HG02642 (cell line): ENCODE measurements at regions not wholly inside any gene's neighbourhood (a gene's known extent, or its start where the extent isn't known, plus 50 kb on each side); places are given as distances from the start of the nearest gene placed in this dataset.
"Not testable (repeated sequence)": the region's sequence is repeated elsewhere in the genome, so short reads cannot be mapped to it uniquely, and the experiment has no call there.

Experiments used
- ATAC-seq: cut with Tn5 transposase; IDR thresholded peaks from one replicate; pipeline ENCODE4 v1.9.1; 2021; ENCODE audit warnings: mild to moderate bottlenecking; ENCODE audit not compliant: unreplicated experiment, poor library complexity

DNA sequence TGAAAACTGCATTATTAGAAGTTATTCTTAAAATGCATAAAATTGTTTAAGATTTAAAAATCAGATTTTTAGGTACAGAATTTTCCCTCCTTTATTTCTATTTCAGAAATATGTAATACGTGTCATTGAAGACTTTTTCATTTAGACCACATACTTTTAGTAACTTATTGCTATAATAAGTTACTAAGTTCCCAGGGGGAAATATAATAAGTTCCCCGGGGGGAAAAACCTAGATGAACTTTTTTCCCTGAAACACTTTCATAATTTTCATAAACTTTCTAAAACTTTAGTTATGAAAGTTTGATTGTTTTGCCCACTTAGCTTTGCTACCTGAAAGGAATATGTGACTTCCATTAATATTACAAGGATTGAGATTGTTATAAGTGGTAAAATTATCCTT, 1341.5 kb upstream of the IGFBP7 start:
- ATAC-seq: no peak

DNA sequence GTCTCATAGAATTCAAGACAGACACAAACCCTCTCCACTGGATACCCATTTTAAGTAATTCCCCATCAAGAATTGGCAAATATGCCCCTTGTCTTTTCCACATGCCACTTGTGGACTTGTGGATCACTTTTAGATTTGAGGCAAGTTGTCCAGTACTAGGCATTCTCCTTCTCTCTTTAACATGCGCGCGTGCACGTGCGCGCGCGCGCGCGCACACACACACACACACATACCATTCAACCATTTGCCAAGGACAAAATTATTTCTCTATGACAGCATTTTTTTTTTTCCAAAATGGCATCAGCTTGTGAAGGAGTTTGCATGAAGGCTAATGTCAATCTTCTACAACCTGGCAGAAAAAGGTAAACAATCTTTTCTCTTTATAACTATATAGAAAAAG, 1325.7 kb upstream of the IGFBP7 start:
- ATAC-seq: no peak

DNA sequence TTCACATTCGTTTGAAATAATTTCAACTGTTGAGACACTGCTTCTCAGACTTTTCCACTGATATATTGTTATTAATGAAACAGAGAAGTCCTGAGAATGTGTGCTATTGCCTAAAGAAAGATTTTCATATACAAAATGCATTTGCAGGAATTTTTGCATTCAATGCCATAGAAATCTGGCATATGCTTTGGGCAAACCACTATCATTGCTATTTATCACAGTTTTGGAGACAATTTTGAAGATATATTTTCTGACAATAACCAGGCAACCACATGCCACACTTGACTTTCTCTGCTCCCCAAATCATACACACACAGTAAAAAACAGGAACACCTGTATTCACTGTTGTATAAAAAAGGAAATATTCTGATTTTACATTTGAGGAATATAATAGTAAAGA, 1303.7 kb upstream of the IGFBP7 start:
- no peak for ATAC-seq

DNA sequence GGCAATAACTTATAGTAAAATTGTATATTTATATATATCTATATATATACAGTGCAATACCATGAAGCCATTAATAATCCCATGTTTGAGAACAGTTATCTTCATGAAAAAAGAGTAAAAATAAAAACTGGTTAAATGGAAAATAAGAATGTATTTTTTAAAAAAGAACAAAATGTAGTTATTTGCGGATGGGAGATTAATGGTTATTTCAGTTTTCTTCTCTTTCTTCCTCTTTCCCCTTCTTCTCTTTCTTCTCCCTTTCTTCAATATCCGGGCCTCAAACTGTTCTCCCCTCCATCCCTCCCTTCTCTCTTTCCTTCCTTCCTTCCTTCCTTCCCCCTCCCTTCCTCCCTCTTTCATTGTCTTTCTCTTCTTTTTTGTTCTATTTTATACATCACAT, 1301.7 kb upstream of the IGFBP7 start:
- ATAC-seq: no peak

DNA sequence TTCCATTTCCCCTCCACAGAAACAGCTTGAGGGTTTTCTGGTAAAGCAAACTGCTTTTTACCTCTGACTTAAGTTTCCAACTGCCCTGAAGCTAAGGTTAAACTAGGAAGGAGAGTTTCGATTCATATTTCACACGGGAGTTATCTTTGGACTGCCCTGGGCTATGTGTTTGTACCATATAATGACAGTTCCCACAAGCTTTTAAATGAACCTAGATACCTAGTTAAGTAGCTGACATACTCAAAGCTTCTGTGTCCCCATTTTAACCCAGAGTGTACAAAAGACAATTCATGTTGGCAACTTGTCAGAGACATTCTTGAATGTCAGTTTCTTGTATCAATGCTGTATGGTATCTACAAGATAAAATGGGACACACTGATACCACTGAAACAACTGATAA, 1296.6 kb upstream of the IGFBP7 start:
- no peak for ATAC-seq

DNA sequence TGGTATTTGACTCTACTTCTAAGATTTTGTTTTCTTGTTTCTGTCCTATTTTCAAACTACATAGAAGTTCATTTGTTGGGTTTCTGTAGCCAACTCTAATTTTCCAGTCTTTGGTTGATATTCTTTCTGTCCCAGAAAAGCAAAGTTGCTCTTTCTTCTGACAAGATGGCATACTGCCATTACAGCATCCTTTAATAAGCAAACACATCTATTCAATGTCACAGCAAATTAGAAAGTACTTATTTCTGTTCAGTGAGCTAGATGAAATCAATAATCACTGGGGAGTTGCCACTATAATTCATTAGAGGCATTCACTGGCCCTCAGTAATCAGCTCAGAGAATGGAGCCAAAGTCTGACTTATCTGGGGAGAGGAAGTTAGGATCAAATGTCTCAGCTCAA, 1258.0 kb upstream of the IGFBP7 start:
- no peak for ATAC-seq

DNA sequence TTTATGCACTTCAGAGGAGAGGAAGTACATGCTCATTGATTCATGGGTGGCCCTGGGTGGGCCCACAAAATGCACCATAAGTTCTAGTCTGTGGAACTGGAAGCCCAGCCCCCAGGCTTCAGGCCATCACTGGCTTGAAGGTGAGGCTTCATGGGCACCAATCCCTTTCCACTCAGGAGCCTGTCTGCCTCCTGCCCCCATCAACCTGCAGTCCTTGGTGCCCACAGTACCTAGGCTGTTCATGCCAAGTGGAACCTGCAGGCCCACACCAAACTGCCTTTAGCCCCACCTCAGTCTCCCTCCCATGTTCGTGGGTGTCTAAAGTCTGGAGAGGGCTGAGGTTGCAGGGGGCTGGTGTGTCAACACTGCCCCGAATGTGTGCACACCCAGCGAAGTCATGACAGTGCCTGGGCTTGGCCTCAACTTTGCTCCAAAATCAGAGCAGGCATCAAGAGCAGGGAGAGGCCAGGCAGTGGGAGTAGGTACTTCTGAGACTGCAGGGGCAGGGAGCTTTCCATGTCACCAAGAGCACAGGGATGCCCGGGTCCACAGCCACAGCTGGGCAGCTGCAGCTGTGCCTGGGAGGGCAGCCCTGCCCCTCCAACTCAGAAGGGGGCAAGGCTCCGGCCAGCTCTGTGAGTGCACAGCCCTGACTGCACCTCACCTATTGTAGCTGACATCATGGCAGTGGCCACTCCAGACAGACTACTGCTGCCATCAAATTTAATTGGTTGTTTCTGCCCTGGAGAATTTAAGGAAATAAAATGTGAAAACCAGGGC, 1250.4 kb upstream of the IGFBP7 start:
- ATAC-seq: no peak

DNA sequence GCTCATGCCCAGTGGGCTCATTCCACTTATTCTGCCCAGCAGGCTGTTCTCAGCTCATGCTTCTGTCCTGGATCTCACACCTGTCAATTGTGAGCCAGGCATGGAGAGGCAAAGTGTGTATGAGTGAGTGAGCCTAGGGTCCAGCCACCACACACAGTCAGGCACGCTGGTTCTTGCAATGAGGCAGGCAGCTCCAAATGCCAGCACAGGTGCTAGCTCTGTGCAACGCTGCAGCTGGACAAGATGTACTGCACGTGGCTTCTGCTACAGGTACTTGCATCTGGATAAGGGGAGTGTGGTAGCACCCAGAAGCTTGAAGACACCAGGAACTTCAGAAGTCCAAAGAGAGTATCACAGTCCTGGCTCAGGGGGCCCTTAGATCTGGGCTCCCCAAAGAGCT, 1249.4 kb upstream of the IGFBP7 start:
- no peak for ATAC-seq

DNA sequence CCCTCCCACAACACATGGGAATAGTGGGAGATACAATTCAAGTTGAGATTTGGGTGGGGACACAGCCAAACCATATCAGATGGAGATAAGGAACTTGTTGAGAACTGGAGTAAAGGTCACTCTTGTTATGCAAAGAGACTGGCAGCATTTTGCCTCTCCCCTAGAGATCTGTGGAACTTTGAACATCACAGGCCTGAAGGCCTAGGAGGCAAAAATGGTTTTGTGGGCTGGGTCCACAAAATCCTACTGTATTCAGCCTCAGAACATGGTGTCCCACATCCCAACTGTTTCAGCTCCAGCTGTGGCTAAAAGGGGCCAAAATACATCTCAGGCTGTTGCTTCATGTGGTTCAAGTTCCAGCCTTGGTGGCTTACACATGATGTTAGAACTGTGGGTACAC, 1247.8 kb upstream of the IGFBP7 start:
- ATAC-seq: no peak

DNA sequence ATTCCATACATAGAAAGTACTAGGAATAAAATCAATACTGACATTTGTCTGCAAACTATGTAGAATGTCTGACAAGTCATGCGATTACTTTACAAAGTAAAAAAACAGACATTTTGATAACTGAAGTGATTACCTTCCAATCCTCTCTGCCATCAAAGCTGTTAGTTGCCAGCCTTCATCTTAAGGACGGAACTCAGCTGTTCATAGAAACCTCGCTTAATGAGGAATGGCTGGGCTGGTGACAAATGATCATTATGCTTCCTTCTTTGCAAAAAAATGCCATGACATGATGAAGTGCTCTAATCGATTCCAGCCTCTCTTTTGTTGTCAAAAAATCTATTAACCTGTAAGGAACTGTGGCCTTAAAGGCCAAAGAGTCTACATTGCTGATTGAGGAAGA, 1214.9 kb upstream of the IGFBP7 start:
- no peak for ATAC-seq

DNA sequence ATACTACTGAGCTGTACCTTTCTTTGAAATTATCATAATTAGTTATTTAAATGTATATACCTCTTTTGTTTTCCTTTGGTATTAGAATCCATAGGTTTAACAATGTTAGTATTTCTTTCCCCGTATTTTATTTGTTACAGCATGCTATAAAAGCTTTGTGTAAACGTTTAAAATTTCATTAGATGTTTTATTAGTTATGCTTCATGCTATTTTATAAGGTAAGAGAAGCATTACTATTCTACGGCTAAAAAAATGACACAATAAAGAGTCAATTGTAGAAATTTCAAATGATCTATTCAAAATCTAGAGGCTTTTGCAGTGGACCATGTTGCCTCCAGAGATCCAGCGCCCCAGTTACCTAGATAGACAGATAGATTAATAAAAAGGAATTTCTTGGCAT, 1203.3 kb upstream of the IGFBP7 start:
- ATAC-seq: no peak

DNA sequence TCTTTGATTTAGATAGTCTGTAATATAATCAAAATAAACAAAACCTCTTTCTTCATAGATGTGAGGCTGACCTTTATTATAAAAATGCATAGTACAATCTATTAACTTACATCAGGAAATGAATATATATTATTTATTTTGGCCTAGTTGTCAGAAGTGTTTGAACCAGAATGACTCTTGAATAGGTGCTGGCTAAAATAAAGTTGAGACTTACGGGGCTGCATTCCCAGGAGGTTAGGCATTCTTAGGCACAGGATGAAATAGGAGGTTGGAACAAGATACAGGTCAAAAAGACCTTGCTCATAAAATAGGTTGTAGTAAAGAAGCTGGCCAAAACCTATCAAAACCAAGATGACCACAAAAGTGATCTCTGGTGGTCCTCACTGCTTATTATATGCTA, 1193.3 kb upstream of the IGFBP7 start:
- no peak for ATAC-seq

DNA sequence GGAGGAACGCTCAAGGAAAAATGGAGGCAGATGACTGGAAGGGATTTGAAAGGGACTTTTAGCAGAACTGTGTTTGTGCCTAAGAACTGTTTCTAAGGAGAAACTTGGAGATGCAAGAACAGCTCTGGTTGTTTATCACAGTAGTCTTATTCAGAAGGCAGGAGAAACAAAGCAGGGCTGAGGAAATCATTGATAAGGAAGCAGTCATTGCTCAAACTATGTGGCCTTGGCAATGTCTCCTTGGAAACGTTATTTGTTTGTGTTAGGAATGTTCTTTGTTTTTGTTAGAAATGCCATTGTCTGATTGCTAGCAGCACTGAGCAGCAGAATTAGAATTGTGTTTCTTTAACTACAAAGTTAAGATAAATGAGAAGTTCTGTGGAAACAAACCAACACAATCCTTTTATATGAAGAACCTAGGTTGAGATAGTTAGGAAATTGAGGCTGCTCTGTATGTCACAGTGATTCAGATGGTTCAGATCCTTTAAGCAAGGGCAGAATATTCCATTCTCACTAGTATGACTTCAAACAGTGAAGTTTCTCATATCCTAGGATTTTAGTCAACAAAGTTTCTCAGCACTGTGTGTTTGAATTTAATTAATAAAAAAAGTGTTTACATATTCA, 1191.3 kb upstream of the IGFBP7 start:
- ATAC-seq: no peak

DNA sequence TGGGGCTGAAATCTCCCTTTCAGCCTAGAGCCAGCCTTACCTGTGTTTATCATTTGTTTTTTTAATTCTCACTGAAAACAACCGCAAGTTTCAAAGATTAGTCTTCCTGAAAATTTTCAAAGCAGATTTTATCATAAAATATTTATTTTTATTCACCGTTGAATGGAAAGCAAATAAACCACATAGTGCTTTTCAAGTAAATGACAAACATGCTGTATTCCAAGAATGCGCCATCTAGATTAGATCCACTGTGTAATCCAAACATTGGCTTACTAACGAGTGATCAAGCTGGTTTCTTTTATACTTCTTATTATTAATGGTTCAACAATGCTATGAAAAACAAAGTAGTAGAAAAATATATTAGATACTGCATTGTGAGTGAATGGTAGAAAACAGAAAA, 1176.2 kb upstream of the IGFBP7 start:
- ATAC-seq: no peak

DNA sequence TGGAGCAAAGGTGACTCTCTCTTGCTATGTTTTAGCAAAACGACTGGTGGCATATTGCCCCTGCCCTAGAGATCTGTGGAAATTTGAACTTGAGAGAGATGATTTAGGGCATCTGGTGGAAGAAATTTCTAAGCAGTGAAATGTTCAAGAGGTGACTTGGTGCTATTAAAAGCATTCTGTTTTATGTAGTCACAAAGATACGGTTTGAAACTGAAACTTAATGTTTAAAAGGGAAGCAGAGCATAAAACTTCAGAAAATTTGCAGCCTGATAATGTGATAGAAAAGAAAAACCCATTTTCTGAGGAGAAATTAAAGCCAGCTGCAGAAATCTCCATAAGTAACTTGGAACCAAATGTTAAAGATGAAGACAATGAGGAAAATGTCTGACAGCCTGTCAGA, 1170.7 kb upstream of the IGFBP7 start:
- not testable (repeated sequence) for ATAC-seq

DNA sequence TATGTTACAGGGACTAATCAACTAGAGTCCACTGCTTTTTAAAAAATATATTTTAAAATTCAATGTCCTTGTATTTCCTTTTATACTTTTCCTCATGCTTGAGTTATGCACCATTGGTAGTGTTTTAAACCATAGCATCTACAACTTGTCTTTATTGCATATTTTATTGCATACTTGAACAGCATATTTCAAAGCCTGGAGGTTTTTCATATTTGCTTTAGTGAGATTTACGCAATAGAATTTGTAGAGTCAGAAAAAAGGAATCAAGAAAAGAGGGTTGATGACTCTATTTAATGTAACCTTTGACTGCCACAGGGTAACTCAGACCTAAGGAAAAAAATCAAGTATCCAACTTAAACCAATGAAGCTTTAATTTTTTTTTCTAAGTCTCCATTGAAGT, 1165.7 kb upstream of the IGFBP7 start:
- no peak for ATAC-seq

DNA sequence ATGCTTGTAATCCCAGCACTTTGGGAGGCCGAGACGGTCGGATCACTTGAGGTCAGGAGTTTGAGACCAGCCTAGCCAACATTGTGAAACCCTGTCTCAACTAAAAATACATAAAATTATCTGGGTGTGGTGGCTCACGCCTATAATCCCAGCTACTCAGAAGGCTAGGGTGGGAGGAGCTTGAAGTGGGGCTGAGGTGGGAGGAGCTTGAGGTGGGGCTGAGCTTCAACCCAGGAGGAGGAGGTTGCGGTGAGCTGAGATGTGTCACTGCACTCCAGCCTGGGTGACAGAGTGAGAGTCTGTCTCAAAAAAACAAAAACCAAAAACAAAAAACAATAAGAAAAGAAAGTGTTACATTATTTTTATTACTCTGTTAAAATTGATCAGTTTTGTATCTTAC, 1164.4 kb upstream of the IGFBP7 start:
- ATAC-seq: no peak

DNA sequence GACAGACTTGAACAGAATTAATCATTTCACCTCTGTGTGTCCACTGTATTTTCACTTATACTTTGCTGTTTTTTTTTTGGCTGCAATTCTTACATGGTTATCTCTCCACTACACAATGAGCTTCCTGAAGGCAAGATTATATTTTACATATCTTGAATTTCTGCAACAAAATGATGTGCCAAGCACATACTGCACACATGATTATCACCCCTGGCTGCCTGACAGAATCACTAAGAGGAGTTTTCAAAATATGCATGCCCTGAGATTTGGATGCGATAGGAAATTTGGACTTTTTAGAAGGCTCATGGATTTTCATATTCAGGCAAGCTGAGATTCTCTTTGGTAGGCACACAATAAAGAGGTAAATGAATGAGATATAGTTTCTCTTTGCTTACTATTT, 1162.1 kb upstream of the IGFBP7 start:
- ATAC-seq: no peak

DNA sequence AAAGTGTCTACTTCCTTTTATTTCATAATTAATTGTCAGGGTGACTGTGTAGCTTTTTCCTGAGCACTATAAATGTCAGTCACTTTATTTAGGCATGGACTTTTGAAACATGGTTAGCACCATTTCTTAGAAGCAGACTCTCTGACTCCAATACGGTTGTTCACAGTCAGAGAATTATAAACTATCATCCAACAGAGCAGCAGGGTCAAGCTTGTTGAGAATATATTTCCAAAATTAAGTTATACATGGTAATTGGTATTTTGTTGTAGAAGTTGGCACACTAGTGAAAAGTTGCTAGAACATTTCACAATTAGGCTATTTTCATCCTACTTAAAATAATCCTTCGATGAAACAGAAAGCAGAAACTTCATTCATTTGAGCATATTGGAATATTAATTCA, 1155.5 kb upstream of the IGFBP7 start:
- ATAC-seq: no peak

DNA sequence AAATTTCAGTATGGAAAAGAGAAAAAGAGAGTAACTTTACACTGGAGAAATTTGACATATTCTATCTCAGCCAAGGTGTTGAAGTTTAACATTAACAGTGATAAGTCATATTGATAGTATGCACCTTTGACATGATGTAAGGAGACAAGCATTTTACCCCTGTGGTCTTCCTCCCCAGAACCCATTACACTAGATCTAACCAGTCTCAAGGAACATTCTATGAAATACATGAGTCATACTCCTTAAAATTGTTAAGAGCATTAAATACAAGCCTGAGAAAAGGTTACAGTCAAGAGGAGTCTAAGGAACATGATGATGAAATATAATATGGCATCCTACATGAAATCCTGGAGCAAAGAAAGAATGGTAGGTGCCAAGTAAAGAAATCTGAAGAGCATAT, 1151.3 kb upstream of the IGFBP7 start:
- ATAC-seq: no peak

DNA sequence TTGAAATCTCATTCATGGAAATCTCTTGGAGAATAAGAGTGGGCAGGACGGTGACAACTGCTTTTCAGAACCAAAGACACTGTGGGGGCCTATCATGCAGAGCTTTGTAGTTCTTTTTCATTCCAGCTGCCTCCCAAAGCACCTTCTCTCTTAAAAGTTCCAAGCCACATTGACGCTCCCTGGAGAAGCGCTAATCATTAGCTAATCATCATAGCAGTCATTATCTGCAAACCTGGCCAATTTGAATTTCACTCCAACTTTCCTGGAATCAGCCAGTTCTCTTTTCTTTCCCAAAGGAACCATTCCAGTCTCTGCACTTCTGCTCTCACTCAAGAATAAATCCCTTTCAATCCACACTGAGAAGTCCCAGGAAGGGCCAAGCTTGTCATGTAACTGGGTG, 1144.1 kb upstream of the IGFBP7 start:
- ATAC-seq: no peak

DNA sequence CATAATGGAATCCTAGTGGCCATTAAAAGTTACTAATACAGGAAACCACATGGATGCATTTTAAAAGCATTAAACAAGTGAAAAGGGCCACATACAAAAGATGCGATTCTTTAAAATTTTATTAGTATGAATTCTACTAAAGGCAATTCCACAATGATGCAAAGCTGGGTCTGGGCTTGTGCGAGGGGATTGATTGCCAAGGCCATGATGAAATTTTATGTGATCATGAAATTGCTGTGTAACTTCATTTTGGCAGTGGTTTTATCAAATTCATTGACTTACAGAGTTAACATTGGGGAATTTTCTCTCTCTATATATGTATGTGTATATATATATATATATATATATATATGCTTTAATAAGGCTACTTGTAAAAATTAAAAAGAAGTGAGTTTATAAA, 1142.5 kb upstream of the IGFBP7 start:
- ATAC-seq: no peak
